Embryonic facial prominence (tissue), 1 donor: ENCODE measurements at regions not wholly inside any gene's neighbourhood (a gene's known extent, or its start where the extent isn't known, plus 50 kb on each side); places are given as distances from the start of the nearest gene placed in this dataset.

Source experiments
- DNase-seq: peaks from one replicate; pipeline ENCODE4 v3.0.0-alpha.2; 2016; ENCODE audit errors: extremely low spot score

DNA sequence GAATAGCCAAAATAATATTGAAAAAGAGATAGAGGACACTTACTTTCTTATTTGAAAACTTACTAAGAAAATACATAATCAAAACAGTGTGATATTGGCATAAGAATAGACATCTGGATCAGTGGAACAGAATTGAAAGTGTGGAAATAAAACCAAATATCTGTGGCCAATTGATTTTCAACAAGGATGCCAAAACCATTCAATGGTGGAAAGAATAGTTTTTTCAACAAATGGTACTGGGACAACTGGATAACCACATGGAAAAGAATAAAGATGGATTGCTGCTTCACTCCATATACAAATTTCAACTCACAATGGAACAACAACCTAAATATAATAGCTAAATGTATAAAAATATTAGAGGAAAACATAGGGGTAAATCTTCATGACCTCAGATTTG lies 152.5 kb upstream of the GPR149 start:
- no peak for DNase-seq

DNA sequence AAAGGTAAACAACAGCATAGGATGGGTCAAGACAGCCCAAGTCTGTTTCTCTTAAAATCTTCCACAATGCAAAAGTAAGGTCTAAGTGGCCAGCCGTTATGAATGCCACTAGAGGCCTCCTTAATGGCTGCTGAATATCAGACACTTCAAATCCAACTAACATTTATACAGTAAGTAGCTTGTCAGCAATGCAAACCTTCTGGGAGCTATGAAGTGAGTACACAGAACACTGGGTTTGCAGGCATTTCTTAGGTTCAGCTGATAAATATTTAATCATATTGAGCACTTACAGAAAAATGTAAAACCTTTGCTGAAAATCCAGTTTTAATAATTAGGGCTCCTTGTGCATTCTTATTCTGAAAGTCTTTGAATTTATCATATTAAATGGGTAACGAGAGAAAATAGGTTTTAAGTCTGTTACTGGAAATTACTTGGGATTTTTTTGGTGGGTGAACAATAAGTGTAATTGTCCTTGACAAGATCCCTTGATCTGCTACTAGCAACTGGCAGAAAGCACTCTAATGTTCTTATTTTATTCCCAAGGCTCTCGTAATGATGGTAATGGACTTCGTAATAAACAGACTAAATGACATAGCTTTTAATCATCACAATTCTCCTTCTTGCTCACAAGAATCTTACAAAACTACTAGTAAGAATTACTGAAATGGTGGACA lies 141.7 kb upstream of the GPR149 start:
- DNase-seq = no peak

DNA sequence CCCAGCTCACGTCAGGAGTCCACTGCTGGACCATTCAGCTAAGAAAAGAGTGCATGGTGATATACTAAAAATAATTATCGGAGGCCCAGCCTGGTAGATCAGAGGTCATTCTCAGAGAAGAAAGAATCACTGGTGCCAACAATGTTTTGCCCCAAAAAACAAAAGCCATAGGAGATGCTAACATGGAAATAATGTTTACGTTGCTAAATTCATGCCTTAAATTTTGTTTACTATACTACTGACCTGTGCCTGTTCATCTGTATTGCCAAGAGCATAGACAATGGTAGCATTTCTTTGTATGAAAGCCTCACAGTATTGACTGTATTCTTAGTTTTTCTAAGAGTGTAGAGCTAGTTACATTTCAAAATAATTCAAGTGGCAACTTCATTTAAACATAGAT lies 138.1 kb upstream of the GPR149 start:
- DNase-seq = no peak

DNA sequence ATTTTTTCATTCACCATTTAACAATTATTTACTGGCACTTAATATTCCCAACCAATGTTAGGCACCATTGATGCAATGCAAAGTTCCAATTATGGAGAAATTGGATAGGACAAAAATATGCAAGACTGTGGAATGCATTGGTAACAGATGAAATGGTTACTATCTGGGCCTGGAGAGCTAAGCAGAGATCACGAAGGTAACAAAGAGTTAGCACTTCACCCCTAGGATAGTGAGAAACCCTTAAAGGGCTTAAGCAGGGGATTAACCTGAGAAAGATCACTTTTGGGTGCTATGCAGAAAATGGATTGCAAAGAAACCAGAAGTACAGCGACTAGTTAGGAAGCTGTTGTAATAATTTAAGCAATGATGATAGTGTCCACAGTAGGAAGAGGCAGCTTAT lies 129.6 kb upstream of the GPR149 start:
- no peak for DNase-seq

DNA sequence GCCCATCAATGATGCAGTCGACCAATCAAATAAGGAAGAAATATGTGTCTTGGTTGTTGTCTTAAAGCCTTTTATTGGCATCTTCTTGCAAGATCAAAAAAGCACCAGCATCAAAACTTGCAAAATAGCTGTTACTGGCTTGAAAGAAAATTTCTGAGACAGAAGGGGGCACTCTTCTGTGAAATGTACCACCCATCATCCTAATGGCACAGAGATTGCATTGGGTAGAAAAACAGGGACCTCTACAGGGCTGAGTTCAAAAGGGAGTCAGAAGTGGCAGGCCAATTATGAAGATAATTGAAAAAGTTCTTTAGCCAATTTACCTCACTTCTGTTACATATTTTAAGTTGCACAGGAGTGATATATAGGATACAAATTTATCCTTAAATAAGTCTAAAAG lies 122.3 kb upstream of the GPR149 start:
- no peak for DNase-seq

DNA sequence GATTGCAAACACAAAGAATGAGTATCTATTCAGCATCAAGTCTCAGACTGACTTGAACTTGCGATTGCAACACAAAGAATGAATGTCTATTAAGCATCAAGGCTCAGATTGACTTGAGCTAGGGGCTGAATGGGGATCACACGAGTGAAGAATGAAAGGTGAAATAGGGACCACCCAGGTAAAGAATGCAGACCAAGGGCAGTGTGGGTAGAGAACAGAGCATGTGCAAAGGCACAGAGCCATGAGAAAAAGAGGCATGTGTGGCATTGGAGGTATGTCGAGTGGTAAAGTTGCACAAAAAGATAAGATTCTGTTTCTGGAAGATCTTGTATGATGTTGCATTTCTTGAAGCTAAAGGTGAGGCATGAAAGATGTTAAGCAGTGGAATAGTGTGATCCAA lies 119.4 kb upstream of the GPR149 start:
- DNase-seq = no peak

DNA sequence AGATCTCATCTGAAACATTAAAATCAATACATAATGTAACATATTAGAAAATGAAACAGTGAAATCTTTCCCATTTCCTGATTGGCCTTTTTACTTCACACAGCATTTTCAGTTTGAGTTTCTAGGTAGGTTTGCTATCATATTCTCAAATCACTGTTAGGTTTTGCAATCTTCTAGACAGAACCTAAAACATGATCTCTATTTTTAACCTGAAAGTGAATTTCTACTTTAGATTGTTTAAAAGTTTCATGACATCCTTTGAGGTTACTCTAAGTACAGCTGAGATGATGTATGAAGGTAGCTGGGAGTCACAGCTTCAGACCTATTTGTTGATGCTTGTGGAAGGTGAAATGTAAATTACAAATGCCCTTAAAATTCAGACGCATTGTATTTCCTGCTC lies 118.4 kb upstream of the GPR149 start:
- DNase-seq = no peak

DNA sequence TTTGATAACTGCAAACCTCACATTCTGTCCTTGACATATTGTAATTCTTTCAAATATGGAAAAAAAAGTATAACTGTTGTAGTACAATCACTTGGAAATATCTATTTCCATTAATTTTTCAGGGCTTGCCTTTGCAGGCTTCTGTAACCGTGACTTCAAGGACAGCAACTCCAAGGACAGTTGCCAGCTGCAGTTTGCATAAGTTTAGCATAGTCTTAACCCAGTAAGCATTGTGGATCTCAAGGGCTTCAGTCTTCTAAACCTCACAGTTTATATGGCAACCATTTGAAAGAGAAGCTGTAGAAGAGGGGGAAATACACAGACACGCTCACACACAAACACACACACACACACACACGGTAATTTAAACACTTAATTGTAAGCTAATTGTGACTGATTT lies 112.8 kb upstream of the GPR149 start:
- DNase-seq = no peak

DNA sequence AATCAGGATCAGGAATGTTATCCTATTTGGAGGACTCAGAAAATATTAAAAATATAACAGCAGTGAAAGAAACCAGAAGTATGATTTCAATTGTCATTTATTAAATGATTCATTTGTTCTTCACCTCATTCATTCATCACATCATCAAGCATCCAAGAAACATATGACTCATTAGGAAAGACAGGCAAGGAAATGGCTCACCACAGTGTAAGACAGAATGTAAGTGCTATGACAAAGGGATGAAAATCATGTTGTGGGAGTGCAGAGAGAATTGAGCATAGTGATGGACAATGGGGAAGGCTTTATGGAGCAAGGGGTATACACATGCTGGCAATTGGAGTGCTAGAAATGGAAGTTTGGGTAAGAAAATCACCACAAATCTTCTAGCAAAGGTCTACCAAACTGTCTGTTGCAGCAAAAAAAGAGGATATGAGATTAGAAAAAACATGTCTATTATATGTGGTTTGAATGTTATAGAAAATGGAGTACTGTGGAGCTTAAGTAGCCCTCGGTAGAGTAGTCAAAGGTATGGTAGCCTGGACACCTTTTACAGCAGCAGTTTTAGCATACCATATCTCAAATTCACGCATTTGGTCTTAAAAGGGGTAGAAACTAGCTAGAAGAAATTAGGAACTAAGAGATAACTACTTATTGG lies 111.1 kb upstream of the GPR149 start:
- DNase-seq = no peak

DNA sequence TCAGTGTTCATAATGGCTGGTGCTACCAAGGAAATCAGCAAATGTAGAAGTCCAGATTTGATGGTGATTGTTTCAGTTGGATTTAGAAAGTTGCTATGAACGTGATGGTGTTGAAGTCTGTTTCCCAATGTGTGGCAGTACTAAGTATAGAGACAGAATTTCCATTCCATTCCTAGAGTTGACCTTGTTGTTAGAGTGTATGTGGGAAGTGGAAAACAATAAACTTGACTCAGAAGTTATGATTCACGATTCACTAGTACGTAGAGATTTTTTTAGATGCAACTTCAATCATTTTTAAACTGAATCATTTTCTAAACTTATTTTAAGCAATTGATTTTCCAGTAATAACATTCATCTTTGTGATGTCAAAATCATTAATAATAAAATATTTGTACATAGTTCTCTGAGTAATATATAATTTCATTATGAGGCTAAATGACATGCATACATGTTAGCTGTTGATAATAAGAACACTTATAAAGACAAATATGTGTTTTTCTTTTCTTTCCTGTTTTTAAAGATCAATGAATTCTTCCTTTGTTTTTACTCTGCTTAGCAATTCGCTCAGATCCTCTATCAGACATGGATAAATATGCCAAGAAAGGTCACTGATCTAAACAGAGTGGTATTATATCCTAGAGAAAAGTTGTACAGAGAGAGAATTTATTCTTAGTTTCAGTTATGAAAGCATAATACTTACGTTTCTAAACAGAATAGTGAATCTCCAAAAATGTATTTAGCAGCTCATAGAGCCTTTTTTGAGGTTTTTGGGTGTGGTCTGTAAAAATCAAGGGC lies 108.8 kb upstream of the GPR149 start:
- no peak for DNase-seq

DNA sequence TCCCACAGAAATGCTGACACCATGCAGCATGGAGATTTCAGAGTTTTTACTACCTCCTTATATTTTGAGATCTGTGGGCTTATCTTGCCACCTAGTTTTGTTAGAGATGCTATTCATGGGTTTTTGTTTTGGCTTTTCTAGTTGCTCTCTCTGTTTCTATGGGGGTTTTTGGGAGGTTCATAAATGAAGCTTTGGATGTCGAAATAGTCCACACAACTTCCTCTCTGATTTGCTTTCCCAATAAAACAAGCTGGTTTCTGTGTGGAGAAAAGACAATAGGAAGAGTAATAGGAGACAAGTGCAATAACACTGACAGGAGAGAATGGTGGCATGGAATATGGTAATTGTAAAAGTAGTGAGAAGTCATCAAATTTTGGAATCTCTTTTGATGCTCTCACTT lies 106.8 kb upstream of the GPR149 start:
- DNase-seq = no peak

DNA sequence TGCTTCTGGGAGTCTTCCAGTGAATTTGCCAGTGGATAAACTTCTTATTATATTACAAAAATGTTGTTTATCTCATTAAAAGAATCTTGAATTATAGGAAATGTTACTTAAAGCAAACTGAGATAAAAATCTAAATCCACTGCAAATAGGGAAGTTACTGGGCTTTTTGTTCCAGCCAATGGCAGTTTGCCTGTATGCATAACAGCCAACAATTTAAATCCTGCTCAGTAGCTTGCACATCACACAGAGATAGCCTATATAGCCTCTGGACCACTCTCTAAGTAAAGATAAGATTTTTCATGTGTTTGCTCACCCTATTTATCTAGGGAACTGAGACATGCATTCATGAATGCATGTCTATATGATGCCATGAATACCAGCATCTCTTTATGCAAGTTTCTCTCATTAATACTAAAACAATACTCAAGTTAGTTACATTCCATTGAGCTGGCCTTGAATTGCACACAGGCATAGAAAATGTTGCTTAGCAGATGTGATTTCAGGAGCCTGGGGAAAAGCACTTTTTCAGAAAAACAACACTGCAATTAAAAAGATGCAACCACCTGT lies 92.1 kb upstream of the GPR149 start:
- DNase-seq = no peak

DNA sequence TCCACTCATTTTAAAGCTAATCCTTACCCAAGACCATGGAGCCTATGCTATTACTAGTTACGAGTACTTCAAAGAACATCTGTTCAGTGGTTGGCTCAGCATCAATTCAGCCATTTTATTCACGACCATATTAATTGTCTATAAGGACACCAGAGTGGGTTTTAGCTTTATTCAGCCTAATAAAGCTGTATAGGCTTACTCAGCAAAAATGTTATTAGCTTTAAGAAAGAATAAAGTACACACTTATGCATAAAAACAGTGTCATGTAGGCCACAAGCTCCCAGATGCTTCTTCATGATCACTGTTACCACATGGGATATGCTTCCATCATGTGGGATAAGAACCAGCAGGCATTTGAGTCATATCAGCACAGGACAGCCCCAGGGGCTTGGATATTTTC lies 87.4 kb upstream of the GPR149 start:
- no peak for DNase-seq

DNA sequence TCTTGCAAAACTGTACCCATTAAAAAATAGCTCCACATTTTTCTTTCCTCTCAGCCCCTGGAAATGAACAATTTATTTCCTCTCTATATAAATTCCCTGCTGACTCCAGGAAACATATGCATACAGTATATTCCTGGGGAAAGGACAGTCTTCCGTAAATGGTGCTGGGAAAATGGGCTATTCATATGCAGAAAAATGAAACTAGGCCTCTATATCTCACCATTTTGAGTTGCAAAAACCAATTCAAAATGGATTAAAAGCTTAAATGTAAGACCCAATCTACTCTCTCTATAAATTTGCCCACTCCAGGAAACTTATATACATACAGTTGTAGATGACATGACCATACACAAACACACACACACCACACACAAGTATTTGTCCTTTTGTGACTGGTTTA lies 85.9 kb upstream of the GPR149 start:
- no peak for DNase-seq

DNA sequence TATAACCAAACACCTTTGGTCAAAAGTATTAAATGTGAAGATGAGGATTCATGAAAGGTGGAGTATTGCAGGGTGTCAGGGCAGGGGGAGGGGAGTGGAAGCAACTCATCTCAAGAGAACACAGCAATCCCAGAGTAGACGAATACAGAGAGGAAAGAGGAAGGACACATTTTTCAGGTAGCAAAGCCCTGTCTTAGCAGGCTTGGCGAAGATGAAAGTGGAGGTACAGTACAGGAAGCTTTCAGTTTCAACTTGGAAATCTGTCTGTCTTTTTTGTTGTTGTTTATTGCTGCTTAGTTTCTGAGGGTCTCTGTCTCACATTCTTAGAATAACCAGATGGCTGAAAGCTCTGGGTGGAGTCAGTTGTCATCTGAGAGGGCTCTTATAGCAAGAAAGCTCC lies 80.8 kb upstream of the GPR149 start:
- no peak for DNase-seq

DNA sequence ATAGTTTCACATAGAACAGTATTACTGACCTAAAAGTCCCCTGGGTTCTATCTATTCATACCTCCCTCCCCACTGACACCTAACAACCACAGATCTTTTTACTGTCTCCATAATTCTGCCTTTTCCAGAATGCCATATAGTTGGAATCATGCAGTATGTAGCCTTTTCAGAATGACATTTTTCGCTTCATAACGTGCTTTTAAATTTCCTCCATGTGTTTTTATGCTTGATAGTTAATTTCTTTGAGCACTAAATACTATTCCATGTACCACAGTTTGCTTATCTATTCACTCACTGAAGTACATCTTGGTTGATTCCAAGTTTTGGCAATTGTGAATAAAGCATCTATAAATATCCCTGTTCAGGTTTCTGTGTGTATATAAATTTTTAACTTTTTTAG lies 77.7 kb upstream of the GPR149 start:
- no peak for DNase-seq

DNA sequence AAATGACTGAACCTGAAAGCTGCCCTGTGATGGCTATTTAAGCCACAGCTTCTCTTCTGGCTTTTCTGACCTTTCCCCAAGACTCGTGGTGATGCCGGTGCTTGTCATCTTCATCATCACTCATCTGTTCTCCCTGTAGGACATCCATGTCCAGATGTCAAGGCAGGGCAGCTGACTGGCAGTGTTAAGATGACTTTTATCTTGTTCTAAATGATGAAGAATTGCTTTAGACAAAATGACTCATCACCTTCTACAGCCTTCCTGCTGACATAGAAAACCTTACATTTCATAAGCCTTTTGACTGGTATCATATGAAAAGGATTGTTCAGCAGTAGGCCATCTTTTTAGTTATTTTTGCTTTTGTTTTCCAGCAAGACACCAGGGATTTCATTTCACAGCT lies 67.0 kb upstream of the GPR149 start:
- DNase-seq = no peak

DNA sequence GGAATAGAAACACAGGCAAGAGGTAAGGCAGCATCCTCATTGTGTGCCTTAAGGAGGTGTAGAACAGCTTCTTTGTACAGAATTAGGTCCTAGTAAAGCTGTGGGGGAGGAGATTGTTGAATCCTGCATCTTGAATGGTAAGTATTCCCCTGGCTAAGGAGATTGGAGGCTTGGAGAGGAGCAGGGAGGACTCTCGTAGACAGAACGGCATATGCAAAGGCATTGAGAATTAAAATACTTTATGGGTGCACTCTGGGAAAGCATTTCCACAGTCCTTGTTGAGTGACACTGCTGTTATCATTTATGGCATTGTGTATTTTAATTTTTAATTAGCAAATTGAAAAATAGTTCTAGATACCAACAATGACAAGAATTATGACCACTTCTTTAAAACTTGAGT lies 66.5 kb upstream of the GPR149 start:
- no peak for DNase-seq

DNA sequence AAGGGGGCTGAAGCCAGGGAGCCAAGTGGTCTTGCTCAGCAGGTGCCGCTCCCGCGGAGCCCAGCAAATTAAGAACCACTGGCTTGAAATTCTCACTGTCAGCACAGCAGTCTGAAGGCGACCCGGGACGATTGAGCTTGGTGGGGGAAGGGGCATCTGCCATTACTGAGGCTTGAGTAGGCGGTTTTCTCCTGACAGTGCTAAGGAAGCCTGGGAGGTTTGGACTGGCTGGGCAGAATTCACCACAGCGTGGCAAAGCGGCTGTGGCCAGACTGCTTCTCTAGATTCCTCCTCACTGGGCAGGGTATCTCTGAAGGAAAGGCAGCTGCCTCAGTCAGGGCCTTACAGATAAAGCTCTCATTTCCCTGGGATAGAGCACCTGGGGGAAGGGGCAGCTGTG lies 57.0 kb upstream of the GPR149 start:
- DNase-seq = no peak

DNA sequence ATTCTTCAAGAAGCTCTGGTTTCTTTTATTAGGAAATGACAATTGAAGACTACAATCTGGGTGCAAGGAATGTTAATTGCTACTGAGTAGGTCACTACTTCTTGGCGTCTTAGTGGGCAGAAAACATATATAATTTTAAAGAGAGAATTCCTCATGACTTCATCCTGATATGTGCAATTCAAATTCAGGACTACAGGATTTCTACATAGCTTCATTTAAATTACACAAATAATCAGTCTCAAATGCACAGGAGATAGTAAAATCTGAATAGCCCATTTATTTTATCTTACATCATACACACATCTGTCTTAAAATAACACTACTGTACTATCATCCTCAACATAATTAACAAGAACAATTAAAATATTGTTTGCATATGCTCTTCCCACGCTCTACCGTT lies 52.5 kb upstream of the GPR149 start:
- DNase-seq = no peak

DNA sequence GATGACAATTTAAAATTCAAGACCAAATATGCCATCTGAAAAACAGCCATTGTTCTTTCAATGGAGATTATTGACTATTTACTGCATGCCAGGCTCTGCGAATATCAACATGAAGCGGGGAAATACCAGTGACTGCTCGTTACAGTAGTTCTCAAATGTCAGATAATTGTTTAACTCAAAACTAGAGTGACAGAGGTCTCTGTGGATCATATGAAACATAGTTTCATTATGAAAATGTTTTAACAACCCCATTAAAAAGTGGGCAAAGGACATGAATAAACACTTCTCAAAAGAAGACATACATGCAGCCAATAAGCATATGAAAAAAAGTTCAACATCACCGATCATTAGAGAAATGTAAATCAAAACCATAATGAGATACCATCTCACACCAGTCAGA lies 50.0 kb upstream of the GPR149 start:
- no peak for DNase-seq
